GM12878 (cell line): ENCODE measurements at regions not wholly inside any gene's neighbourhood (a gene's known extent, or its start where the extent isn't known, plus 50 kb on each side); places are given as distances from the start of the nearest gene placed in this dataset.

Source experiments
- ATAC-seq: fragments of 200-7000 bp; cut with Tn5 transposase; 3 replicates; pipeline ENCODE4 v1.9.1; 2020; ENCODE audit warnings: mild to moderate bottlenecking, moderate library complexity
- BruUV-seq: library from RNA; stranded (reverse); fragments of 400-500 nt; replicated peaks from 2 replicates; lab custom pipeline; 2021; lab: Mats Ljungman, UMichigan
- CTCF ChIA-PET: fragments of 300-600 bp; sonication (Branson Sonifier 250); formaldehyde crosslinking; extraction: SDS; loops from one replicate; lab custom pipeline; 2021; ENCODE audit warnings: inconsistent platforms; lab: Yijun Ruan, JAX
- POLR2A ChIA-PET: fragments of 350-600 bp; formaldehyde crosslinking; extraction: SDS; loops from one replicate; lab custom pipeline; 2021; ENCODE audit warnings: inconsistent platforms; lab: Charles Lee
- RAD21 ChIA-PET: fragments of 300-600 bp; sonication (Branson Sonifier 250); formaldehyde crosslinking; loops from one replicate; lab custom pipeline; 2023; ENCODE audit warnings: antibody characterized with exemption; ENCODE audit not compliant: unreplicated experiment; lab: Charles Lee
- SMC1A ChIA-PET: fragments of 300-600 bp; sonication (Branson Sonifier 250); formaldehyde crosslinking; loops from one replicate; lab custom pipeline; 2023; ENCODE audit not compliant: unreplicated experiment, uncharacterized antibody; lab: Charles Lee
- DNase-seq: peaks from one replicate; pipeline ENCODE4 v3.0.0-alpha.2; 2011; ENCODE audit warnings: low read depth, low spot score
- FAIRE-seq: peaks from 3 replicates; lab custom pipeline; 2011; peaks lifted over from hg19 to GRCh38; lab: Jason Lieb, UNC
- H2AFZ ChIP-seq: 2 replicates; pipeline ENCODE4 v1.6.0; 2011; ENCODE audit warnings: low read depth, low read length, control low read depth; ENCODE audit not compliant: control insufficient read depth
- H3K27ac ChIP-seq: 2 replicates; pipeline ENCODE4 v1.5.1; 2011; ENCODE audit warnings: control low read depth; ENCODE audit not compliant: control insufficient read depth, insufficient read depth
- H3K27me3 ChIP-seq, 2 experiments: replicated peaks in 1 of 2; 2 replicates each; pipeline versions ENCODE4 v1.6.0 to v1.6.1; 2011; ENCODE audit warnings: low read length in 1 of 2; ENCODE audit not compliant: control insufficient read depth in 2 of 2, insufficient read depth in 2 of 2
- H3K36me3 ChIP-seq, 2 experiments: 2 replicates each; pipeline ENCODE4 v1.5.1; 2011; ENCODE audit warnings: low read length in 1 of 2; ENCODE audit not compliant: control insufficient read depth in 2 of 2, insufficient read depth in 2 of 2
- H3K4me1 ChIP-seq: 2 replicates; pipeline ENCODE4 v1.6.1; 2011; ENCODE audit warnings: mild to moderate bottlenecking, low read length, moderate library complexity, mixed read lengths; ENCODE audit not compliant: control insufficient read depth, insufficient read depth
- H3K4me2 ChIP-seq: 2 replicates; pipeline ENCODE4 v1.6.0; 2011; ENCODE audit warnings: control low read depth; ENCODE audit not compliant: control insufficient read depth, insufficient read depth
- H3K4me3 ChIP-seq: fragments of 200-600 bp; sonication (generic); 2 replicates; pipeline ENCODE4 v1.5.1; 2016
- H3K79me2 ChIP-seq: 2 replicates; pipeline ENCODE4 v1.6.0; 2011; ENCODE audit warnings: low read length; ENCODE audit not compliant: control insufficient read depth, insufficient read depth
- H3K9ac ChIP-seq: 2 replicates; pipeline ENCODE4 v1.8.0; 2011; ENCODE audit warnings: low read length, control low read depth, mixed read lengths; ENCODE audit not compliant: control insufficient read depth, insufficient read depth
- H3K9me3 ChIP-seq: replicated peaks from 3 replicates; pipeline ENCODE4 v1.5.1; 2011; ENCODE audit warnings: mild to moderate bottlenecking, low read length; ENCODE audit not compliant: control insufficient read depth, insufficient read depth
- H4K20me1 ChIP-seq: 2 replicates; pipeline ENCODE4 v1.6.0; 2011; ENCODE audit not compliant: control insufficient read depth, insufficient read depth
- BCLAF1 ChIP-seq: fragments of 450-650 bp; IDR thresholded peaks from 2 replicates; pipeline ENCODE4 v1.6.1; 2017; ENCODE audit warnings: antibody characterized with exemption, mild to moderate bottlenecking, moderate library complexity
- BMI1 ChIP-seq: fragments of 450-650 bp; IDR thresholded peaks from 2 replicates; pipeline ENCODE4 v1.6.1; 2016; ENCODE audit warnings: mild to moderate bottlenecking, moderate library complexity, borderline replicate concordance
- ESRRA ChIP-seq: IDR thresholded peaks from 2 replicates; pipeline ENCODE4 v1.6.1; 2012; ENCODE audit warnings: mild to moderate bottlenecking, low read length, improper control_type of control experiment
- IKZF2 ChIP-seq, 2 experiments: fragments of 450-650 bp; IDR thresholded peaks; 2 replicates each; pipeline ENCODE4 v1.6.1; 2017; ENCODE audit warnings: mild to moderate bottlenecking in 2 of 2, moderate library complexity in 2 of 2
- JUND ChIP-seq: IDR thresholded peaks from 2 replicates; pipeline ENCODE4 v1.6.1; 2012; ENCODE audit warnings: low read depth, mild to moderate bottlenecking, low read length, improper control_type of control experiment, moderate library complexity
- RELA ChIP-seq: fragments of 450-650 bp; IDR thresholded peaks from 2 replicates; pipeline ENCODE4 v1.8.0; 2014; ENCODE audit warnings: borderline replicate concordance; ENCODE audit not compliant: partially characterized antibody
- SPI1 ChIP-seq: IDR thresholded peaks from 2 replicates; pipeline ENCODE4 v1.6.1; 2011; ENCODE audit warnings: low read depth, mild to moderate bottlenecking, low read length, moderate library complexity, borderline replicate concordance; ENCODE audit not compliant: insufficient read depth
- SUPT20H ChIP-seq: IDR thresholded peaks from 2 replicates; pipeline ENCODE4 v1.6.1; 2011; ENCODE audit warnings: low read depth, mild to moderate bottlenecking, low read length, moderate library complexity, borderline replicate concordance; ENCODE audit not compliant: control insufficient read depth
- ZNF24 ChIP-seq: fragments of 450-650 bp; IDR thresholded peaks from 2 replicates; pipeline ENCODE4 v1.6.1; 2017; ENCODE audit warnings: antibody characterized with exemption, mild to moderate bottlenecking
- ZNF384 ChIP-seq: IDR thresholded peaks from 2 replicates; pipeline ENCODE4 v1.6.1; 2012; ENCODE audit warnings: low read depth, mild to moderate bottlenecking, low read length, improper control_type of control experiment, borderline replicate concordance
- WGBS: methylation state at CpG from one replicate; pipeline ENCODE4 v1.1.6; 2016; ENCODE audit warnings: low lambda C conversion rate; ENCODE audit not compliant: insufficient replicate concordance, insufficient coverage; ENCODE audit errors: missing lambda C conversion rate; 5-methylcytosine and 5-hydroxymethylcytosine counted together
- in situ Hi-C: fragments of 300-500 bp; cut with MboI; formaldehyde crosslinking; loops from 9 replicates; pipeline ENCODE4 v1.14.3; 2018; ENCODE audit warnings: mixed read lengths
- intact Hi-C: fragments of 100-400 bp; cut with micrococcal nuclease; formaldehyde crosslinking; loops from one replicate; pipeline ENCODE4 v1.14.2; 2022; ENCODE audit not compliant: unreplicated experiment

- in situ Hi-C loops, result no loop called here
- BruUV-seq, result no TSS peak
- Histone ChIP-seq H3K4me3 (no peak overlapping the region), H3K79me2 (no peaks in the 10 kb centered on the region), H3K4me2 (peak overlapping the region; percentile 51; the same call in 1 of the 2 replicates), H2AFZ (peak overlapping the region; percentile 24), H4K20me1 (no peaks in the 10 kb centered on the region), H3K27ac (peak overlapping the region; percentile 4; the same call in 1 of the 2 replicates), H3K27me3 (no peaks in the 10 kb centered on the region), H3K9ac (no peak overlapping the region; the same call in 1 of the 2 replicates), H3K4me1 (peaks cover 32% of the 10 kb centered on the region), H3K36me3 (no peaks in the 10 kb centered on the region), H3K9me3 (peaks cover 2% of the 10 kb centered on the region; the same call in 1 of the 3 replicates)
- POLR2A ChIA-PET, result no interaction called here
- CTCF ChIA-PET, result no interaction called here
- TF ChIP-seq ZNF24 (no peak), IKZF2 (IDR thresholded peaks at IDR 0.05) (no peak), BMI1 (no peak), ESRRA (no peak), ZNF384 (no peak), JUND (no peak), SUPT20H (no peak), RELA (no peak), SPI1 (no peak), BCLAF1 (no peak)
- RAD21 ChIA-PET, result no interaction called here
- intact Hi-C loops, result no loop called here
- ATAC-seq (no peak), DNase-seq (no peak), FAIRE-seq (no peak)
- WGBS, result 65% methylated on average over 4 of the region's 4 CpGs
- SMC1A ChIA-PET, result no interaction called here
Measured at GRCh38 chr3:137061186-137061585, 103.4 kb downstream of the IL20RB start.
